Cardiac muscle cell (in vitro differentiated cells and primary cell): ENCODE measurements at regions not wholly inside any gene's neighbourhood (a gene's known extent, or its start where the extent isn't known, plus 50 kb on each side); places are given as distances from the start of the nearest gene placed in this dataset.

ENCODE experiments used
- DNase-seq, 2 donors: peaks; one replicate each; pipeline versions ENCODE4 v3.0.0 to v3.0.0-alpha.2; 2010 to 2017; ENCODE audit warnings: low read depth in 1 of 2, low spot score in 1 of 2
- H3K27ac ChIP-seq: fragments of 200-600 bp; sonication (generic); 2 replicates; pipeline ENCODE4 v1.5.1; 2016
- H3K27me3 ChIP-seq: fragments of 200-600 bp; sonication (generic); 2 replicates; pipeline ENCODE4 v1.6.0; 2016; ENCODE audit warnings: control low read depth
- H3K36me3 ChIP-seq: fragments of 200-600 bp; sonication (generic); 2 replicates; pipeline ENCODE4 v1.5.1; 2016; ENCODE audit warnings: control low read depth
- H3K4me1 ChIP-seq: fragments of 200-600 bp; sonication (generic); 2 replicates; pipeline ENCODE4 v1.8.1; 2017; ENCODE audit warnings: low read depth, mild to moderate bottlenecking, mixed run types
- H3K4me3 ChIP-seq: fragments of 200-600 bp; sonication (generic); 2 replicates; pipeline ENCODE4 v1.5.1; 2016; ENCODE audit warnings: mild to moderate bottlenecking
- H3K9me3 ChIP-seq: fragments of 200-600 bp; sonication (generic); 2 replicates; pipeline ENCODE4 v1.5.1; 2017; ENCODE audit warnings: low read depth, mild to moderate bottlenecking, control low read depth
- CTCF ChIP-seq: IDR thresholded peaks from 2 replicates; pipeline ENCODE4 v1.5.1; 2012; ENCODE audit warnings: low read depth, mild to moderate bottlenecking, low read length

DNA sequence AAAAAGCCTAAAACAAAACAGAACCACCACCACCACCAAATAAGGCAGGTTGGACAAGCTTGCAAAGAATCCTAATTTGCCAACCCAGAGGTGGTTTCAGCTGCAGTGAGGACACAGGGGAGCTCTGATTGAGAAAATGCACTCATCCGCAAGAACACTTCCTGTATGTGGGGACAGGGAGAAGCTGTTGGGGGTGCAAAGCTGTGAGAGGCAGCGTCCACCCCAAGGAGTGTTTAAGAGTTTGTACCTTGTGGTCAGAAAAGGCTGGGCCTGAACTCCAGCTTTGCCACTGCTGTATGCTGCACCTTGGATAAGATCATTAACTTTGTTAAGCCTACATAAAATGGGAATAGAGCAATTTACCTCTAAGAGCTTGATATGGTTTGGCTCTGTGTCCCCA, 511.7 kb downstream of the BNC2 start:
- DNase-seq = no peak
- no peak for TF ChIP-seq CTCF

More for the DNA sequence above, 511.7 kb downstream of the BNC2 start:
- Histone ChIP-seq H3K36me3 (no peaks in the 10 kb centered on the region), H3K27ac (no peak overlapping the region), H3K4me1 (no peaks in the 10 kb centered on the region), H3K9me3 (no peaks in the 10 kb centered on the region), H3K4me3 (no peak overlapping the region), H3K27me3 (peaks cover 3% of the 10 kb centered on the region)
